ENCODE measurements at regions not wholly inside any gene's neighbourhood (a gene's known extent, or its start where the extent isn't known, plus 50 kb on each side); places are given as distances from the start of the nearest gene placed in this dataset.
"Not testable (repeated sequence)": the region's sequence is repeated elsewhere in the genome, so short reads cannot be mapped to it uniquely, and the experiment has no call there.

GRCh38 chr21:9758141-9758540 lies 763.2 kb upstream of the TPTE start:
- no peaks in the 10 kb centered on the region for H3K27me3 Mint-ChIP-seq
- H3K9me3 Mint-ChIP-seq, result no peaks in the 10 kb centered on the region
- H3K27ac Mint-ChIP-seq, result no peak overlapping the region
- H3K4me3 Mint-ChIP-seq, result no peak overlapping the region
- DNase-seq (no peak), ATAC-seq (replicated peaks) (no peak)
- no peaks in the 10 kb centered on the region for H3K4me1 Mint-ChIP-seq
- no peaks in the 10 kb centered on the region for H3K36me3 Mint-ChIP-seq

GRCh38 chr21:9758888-9759287 lies 762.5 kb upstream of the TPTE start:
- DNase-seq, result no peak
- Mint-ChIP-seq H3K27ac (no peak overlapping the region), H3K27me3 (no peaks in the 10 kb centered on the region), H3K4me1 (no peaks in the 10 kb centered on the region), H3K36me3 (no peaks in the 10 kb centered on the region), H3K9me3 (no peaks in the 10 kb centered on the region), H3K4me3 (no peak overlapping the region)
- ATAC-seq (replicated peaks), result no peak

DNA sequence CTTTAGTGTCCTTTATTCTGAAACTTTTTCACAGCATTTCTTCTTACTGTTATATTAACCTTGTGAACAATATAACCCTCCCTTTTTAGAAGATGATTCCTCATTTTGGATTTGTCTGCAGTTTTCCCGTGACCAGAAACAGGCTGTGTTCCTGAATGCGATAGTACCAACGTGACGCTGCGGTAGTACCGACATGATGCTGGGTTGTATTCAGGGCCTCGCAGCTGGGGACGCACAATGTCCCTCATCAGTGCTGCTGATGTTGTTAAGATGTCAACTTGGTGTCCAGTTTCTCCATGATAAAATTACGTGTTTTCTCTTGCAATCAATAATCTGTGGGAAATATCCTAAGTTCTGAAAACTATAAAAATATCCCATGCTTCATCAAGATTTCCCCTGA lies 761.4 kb upstream of the TPTE start:
- Mint-ChIP-seq H3K27ac (no peak overlapping the region), H3K4me3 (no peak overlapping the region), H3K4me1 (no peaks in the 10 kb centered on the region), H3K9me3 (no peaks in the 10 kb centered on the region), H3K36me3 (no peaks in the 10 kb centered on the region), H3K27me3 (no peaks in the 10 kb centered on the region)
- no peak for DNase-seq
- no peak for ATAC-seq (replicated peaks)

GRCh38 chr21:9760398-9761074 lies 760.8 kb upstream of the TPTE start:
- ATAC-seq (replicated peaks) (peak in 1 of 2 donors; percentile 19), DNase-seq (no peak)
- H3K27me3 Mint-ChIP-seq, result no peaks in the 10 kb centered on the region
- no peak overlapping the region for H3K27ac Mint-ChIP-seq
- H3K36me3 Mint-ChIP-seq, result no peaks in the 10 kb centered on the region
- H3K4me1 Mint-ChIP-seq, result no peaks in the 10 kb centered on the region
- H3K9me3 Mint-ChIP-seq, result no peaks in the 10 kb centered on the region
- no peak overlapping the region for H3K4me3 Mint-ChIP-seq

DNA sequence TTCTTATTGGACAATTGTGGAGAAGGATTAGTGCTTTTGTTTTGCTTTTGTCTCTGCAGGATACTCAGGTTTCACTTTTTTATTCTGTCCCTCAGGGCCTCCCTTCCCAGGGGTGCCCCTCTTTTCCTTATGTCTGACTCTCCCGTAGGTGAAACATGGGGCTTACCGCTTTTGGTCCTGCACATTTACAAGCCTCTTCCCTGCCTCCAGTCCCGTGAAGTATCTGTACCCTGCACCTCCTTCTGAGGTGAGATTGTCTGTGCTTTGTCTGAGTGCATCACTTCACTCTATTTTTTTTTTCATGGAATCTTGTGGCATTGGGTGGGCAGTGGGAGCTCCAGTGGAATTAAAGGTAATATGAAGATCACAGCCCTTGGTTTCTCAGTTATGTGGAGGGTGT lies 758.1 kb upstream of the TPTE start:
- no peak overlapping the region for H3K27ac Mint-ChIP-seq
- DNase-seq (no peak), ATAC-seq (replicated peaks) (no peak)
- H3K4me3 Mint-ChIP-seq, result no peak overlapping the region
- H3K36me3 Mint-ChIP-seq, result no peaks in the 10 kb centered on the region
- no peaks in the 10 kb centered on the region for H3K27me3 Mint-ChIP-seq
- H3K4me1 Mint-ChIP-seq, result no peaks in the 10 kb centered on the region
- H3K9me3 Mint-ChIP-seq, result no peaks in the 10 kb centered on the region

DNA sequence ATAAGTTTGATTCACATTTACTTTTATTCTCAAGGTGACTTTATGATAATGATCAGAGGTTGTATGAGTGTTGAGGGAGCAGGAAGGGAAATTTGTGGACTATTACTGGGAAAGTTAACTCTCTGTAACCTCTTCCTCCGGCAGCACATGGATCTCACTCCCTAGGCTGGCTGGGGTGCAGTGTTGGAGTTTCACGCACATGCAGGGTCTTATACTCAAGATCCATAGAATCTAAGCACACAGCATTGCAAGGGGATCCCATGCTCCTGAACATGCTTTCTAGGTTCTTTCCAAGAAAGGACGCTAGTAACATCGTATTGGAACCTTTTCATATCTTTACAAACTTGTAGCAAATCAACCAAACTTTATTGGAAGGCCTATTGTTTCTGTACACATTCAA lies 757.6 kb upstream of the TPTE start:
- H3K4me3 Mint-ChIP-seq, result no peak overlapping the region
- no peaks in the 10 kb centered on the region for H3K4me1 Mint-ChIP-seq
- H3K27ac Mint-ChIP-seq, result no peak overlapping the region
- no peak for DNase-seq
- no peaks in the 10 kb centered on the region for H3K27me3 Mint-ChIP-seq
- no peak for ATAC-seq (replicated peaks)
- H3K36me3 Mint-ChIP-seq, result no peaks in the 10 kb centered on the region
- no peaks in the 10 kb centered on the region for H3K9me3 Mint-ChIP-seq

- not testable (repeated sequence) for H3K36me3 Mint-ChIP-seq; H3K27me3 Mint-ChIP-seq; DNase-seq; H3K4me3 Mint-ChIP-seq; H3K9me3 Mint-ChIP-seq; ATAC-seq (replicated peaks); H3K27ac Mint-ChIP-seq; H3K4me1 Mint-ChIP-seq
Measured at GRCh38 chr21:9764294-9764693, 757.1 kb upstream of the TPTE start.

GRCh38 chr21:9765538-9765937 lies 755.8 kb upstream of the TPTE start:
- not testable (repeated sequence) for H3K4me1 Mint-ChIP-seq; DNase-seq; H3K4me3 Mint-ChIP-seq; H3K9me3 Mint-ChIP-seq; H3K36me3 Mint-ChIP-seq; H3K27me3 Mint-ChIP-seq; H3K27ac Mint-ChIP-seq; ATAC-seq (replicated peaks)

GRCh38 chr21:9766890-9767591 lies 754.3 kb upstream of the TPTE start:
- H3K4me3 Mint-ChIP-seq; DNase-seq; H3K4me1 Mint-ChIP-seq; H3K27ac Mint-ChIP-seq; H3K36me3 Mint-ChIP-seq; H3K9me3 Mint-ChIP-seq; ATAC-seq (replicated peaks); H3K27me3 Mint-ChIP-seq: not testable (repeated sequence)

- H3K36me3 Mint-ChIP-seq, result no peaks in the 10 kb centered on the region
- H3K27ac Mint-ChIP-seq, result no peak overlapping the region
- ATAC-seq (replicated peaks), result no peak
- no peaks in the 10 kb centered on the region for H3K4me1 Mint-ChIP-seq
- H3K4me3 Mint-ChIP-seq, result no peak overlapping the region
- H3K27me3 Mint-ChIP-seq, result no peaks in the 10 kb centered on the region
- H3K9me3 Mint-ChIP-seq, result no peaks in the 10 kb centered on the region
- no peak for DNase-seq
Measured at GRCh38 chr21:9767592-9768375, 753.6 kb upstream of the TPTE start.

- H3K4me1 Mint-ChIP-seq; H3K27ac Mint-ChIP-seq; H3K36me3 Mint-ChIP-seq; H3K27me3 Mint-ChIP-seq; ATAC-seq (replicated peaks); H3K4me3 Mint-ChIP-seq; DNase-seq; H3K9me3 Mint-ChIP-seq: not testable (repeated sequence)
Measured at GRCh38 chr21:9768376-9769130, 752.8 kb upstream of the TPTE start.

- H3K27ac Mint-ChIP-seq; H3K36me3 Mint-ChIP-seq; H3K4me1 Mint-ChIP-seq; H3K4me3 Mint-ChIP-seq; H3K9me3 Mint-ChIP-seq; DNase-seq; H3K27me3 Mint-ChIP-seq; ATAC-seq (replicated peaks): not testable (repeated sequence)
Measured at GRCh38 chr21:9769131-9769498, 752.3 kb upstream of the TPTE start.

GRCh38 chr21:9769718-9770690 lies 751.4 kb upstream of the TPTE start:
- H3K9me3 Mint-ChIP-seq; H3K27me3 Mint-ChIP-seq; H3K27ac Mint-ChIP-seq; DNase-seq; ATAC-seq (replicated peaks); H3K36me3 Mint-ChIP-seq; H3K4me1 Mint-ChIP-seq; H3K4me3 Mint-ChIP-seq: not testable (repeated sequence)
